ENCODE measurements at regions not wholly inside any gene's neighbourhood (a gene's known extent, or its start where the extent isn't known, plus 50 kb on each side); places are given as distances from the start of the nearest gene placed in this dataset.
"Not testable (repeated sequence)": the region's sequence is repeated elsewhere in the genome, so short reads cannot be mapped to it uniquely, and the experiment has no call there.

DNA sequence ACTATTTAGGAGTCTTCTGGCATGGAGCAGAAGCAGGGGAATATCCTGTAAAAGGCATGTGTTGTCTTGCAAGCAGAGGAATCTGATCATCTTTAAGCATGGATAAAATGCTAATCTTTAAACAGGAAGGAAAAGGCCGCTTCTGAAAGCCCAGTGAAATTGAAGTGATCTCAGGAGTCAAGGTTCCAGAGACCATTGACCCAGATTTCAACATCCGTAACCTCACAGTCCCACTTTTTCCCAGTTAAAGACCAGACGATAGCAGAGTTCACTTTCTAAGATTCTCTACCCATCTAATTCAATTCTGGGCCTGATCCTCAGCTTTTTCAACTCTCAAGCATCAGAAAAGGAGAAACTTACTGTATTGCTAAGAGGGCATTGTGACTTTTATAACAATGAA is 332.2 kb upstream of the LRP1B start:
- DNase-seq: no peak

DNA sequence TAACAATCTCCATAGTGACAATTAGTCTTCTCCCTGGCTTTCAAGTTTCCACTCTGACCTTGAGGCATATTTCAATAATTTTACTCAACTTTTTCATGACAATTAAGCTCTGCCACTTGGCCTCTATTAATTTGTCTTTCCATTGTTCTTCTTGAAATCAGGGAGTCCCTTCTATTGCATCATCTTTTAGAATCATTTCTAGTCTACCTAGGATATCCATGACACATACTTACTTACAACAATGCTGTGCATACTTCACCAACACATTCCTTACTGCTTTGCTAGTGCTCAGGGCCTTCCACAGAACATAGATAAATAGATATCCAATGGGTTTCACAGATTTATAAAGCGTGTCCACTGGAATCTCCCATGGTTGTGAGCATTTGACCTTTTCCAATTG is 331.5 kb upstream of the LRP1B start:
- no peak for DNase-seq

DNA sequence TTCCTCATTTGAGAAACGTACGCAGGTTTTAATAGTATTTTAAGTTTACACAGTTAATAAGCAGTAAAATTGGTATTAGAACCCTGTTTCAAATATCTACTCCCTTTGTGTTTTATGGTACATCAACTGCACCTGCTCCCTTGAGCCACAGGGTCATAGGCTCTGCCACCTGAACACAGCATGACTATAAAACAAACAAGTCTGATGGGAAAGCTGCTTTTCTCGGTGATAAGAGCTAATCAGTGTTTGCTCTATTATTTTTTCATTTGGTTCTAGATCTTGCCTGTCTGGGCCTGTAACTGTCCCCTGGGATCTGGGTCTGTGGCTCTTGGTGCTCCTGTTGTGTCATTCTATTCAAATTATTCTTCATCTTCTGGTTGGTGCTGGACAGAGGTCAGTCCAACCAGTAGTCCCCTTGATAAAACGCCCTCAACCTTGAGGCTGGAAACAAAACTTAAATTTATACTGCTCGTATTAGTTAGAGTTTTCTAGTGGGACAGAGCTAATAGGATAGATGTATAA is 314.8 kb upstream of the LRP1B start:
- DNase-seq: no peak

DNA sequence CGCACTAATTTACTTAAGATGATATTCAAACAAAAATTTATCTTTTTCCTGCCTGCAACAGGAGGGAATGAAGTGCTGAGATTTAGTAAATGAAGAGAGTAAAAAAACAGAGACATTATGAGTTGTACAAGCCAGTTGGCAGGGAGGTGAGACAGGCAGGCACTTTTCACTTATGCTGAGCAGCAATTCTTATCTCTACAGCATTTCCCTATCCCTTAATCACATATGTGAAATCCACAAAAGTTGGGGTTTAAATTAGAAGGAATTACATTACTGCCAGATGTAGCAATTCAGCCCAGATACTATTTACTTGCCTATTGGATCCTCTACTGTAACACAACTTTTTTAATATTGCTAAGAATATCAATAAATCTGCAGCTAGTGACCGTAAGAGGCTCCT is 314.2 kb upstream of the LRP1B start:
- no peak for DNase-seq

DNA sequence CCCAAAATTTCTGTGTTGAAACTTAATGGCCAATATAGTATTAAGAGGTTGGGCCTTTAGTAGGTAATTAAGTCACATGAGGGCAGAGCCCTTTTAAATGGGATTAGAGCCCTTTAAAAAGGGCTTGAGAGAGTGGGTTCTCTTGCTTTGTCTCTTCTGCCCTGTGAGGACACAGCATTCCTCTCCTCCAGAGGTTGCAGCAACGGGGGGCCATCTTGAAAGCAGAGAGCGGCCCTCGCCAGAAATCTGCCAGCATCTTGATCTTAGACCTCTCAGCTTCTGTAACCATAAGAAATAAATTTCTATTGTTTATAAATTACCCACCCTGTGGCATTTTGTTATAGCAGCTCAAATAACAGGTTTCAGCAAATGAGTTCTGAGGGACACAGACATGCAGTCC is 305.0 kb upstream of the LRP1B start:
- DNase-seq: no peak

DNA sequence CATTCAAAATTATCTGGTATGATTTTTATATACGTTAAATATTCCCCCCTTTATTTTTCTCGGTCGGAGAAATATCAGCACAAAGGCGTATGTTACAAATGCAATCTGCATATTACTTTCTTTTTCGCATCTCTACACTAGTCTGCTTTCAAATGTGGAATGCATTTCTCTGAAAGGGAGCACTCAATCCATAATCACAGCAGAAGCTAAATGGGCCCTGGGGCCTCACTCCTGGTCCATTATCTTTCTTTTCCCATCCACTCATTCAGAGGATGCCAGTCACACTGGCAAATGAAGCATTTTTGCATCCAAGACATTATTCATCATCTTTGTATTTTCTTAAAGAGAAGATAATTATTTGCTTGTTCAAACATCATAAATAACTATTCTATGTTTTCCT is 295.2 kb upstream of the LRP1B start:
- no peak for DNase-seq

DNA sequence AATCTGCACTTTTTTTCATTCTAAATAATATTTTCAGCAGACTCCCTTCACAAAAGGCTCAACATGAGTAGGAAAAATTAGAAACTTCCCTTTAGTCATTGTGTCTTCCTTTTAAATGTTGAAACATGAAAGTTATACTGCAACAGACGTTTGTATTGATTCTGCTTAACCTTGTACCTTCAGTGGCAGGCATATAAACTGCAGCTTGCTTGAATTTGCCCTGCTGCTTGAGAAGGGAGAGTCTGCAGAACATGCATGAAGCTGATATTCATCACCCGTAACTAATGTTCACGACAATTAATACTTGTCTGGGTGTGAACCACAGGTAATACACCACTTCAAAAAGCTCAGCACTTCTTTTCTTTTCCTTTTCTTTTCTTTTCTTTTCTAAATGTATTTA is 294.7 kb upstream of the LRP1B start:
- no peak for DNase-seq

DNA sequence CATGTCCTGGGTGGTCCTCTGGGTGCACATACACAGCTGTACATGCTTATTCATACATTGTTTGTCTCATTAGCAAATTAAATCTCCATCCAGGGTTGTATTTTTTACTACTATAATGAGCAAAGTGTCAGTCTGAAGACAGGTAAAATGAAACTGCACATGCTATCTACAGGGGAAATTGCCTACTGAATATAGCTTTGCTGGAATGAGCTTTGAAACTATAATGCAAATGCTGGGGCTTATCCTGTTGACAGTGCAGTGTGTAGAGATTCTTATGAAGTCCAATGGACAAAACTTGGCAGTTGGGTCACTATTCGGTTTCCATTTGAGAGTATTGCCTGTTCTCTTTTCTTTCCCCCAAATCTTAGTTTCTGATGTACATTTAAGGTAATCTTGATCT is 292.8 kb upstream of the LRP1B start:
- no peak for DNase-seq

DNA sequence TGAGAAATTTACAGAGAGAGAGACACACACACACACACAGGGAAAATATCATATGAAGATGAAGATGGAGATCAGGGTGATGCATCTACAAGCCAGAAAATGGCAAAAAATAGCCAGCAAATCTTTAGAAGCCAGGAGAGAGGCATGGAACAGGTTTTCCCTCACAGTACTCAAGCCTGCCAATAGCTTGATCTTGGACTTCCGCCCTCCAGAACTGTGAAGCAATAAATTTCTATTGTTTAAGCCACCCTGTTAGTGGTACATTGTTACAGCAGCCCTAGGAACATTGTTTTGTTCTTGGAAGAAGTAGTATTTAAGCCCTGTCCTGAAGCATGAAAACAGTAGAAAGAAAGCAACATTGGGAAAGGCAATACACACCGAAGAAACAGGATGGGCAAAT is 292.0 kb upstream of the LRP1B start:
- no peak for DNase-seq

DNA sequence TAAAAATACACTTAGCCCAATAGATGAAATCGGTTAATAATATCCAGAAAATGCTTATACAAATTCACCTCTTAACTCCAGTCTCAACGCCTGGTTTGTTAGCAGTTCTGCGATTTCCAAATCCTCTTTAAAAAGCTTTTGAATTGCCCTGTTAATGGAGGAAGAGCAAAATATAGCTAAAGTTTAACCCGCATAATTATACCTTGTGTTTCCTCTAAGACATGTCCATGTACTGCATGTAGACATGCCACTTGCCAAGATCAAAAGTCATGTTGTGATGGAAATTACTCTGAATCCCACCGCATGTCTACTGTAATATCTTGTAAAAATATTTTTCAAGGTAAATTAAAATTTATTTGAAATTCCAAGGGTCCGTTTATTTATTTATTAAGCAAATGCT is 291.2 kb upstream of the LRP1B start:
- DNase-seq: no peak

DNA sequence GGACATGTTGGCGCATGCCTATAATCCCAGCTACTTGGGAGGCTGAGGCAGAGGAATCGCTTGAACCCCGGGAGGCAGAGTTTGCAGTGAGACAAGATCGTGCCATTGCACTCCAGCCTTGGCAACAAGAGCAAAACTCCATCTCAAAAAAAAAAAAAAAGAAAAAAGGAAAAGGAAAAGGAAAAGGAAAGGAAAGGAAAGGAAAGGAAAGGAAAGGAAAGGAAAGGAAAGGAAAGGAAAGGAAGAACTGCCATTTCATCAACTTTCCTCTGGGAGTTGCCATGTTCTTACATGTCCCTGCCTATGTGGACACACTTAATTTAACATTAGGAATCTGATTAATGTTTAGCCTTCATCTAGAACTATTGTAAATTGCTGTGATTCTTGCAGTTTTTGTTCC is 287.9 kb upstream of the LRP1B start:
- not testable (repeated sequence) for DNase-seq

DNA sequence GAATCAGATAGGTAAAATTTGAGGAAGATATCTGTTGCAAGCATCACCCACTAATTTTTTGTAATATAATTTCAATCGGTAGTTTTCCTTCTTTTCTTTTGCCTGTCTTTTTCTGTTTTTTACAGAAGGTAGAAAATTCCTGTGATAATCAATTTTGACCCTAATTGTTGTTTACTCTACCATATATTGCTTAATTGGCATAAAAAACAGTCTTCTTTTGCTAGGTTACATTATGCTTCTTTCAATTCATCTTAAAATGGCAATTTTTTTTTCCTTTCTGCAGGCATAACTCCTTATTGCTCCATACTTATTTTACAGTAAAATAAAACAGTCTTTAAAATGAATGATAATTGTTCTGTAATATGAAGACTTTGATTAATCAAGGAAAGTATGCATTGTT is 286.2 kb upstream of the LRP1B start:
- DNase-seq: no peak

DNA sequence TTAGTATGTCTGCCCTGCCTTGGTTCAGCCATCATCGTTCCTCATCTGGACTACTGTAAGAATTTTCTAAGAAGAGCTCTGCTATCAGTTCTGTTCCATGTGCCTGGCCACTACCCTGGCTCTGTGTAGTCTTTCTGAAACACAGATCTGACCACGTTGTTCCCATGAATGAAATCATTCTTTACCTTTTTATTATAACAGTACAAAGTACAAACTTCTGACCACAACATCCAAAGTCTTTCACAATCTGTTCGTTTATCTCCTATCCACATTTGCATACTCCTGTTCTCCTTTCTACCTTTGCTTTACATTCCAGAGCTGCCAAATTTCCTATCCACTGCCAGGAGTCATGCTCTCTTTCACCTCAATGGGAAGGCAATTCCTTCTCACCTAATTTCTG is 284.6 kb upstream of the LRP1B start:
- DNase-seq: no peak

DNA sequence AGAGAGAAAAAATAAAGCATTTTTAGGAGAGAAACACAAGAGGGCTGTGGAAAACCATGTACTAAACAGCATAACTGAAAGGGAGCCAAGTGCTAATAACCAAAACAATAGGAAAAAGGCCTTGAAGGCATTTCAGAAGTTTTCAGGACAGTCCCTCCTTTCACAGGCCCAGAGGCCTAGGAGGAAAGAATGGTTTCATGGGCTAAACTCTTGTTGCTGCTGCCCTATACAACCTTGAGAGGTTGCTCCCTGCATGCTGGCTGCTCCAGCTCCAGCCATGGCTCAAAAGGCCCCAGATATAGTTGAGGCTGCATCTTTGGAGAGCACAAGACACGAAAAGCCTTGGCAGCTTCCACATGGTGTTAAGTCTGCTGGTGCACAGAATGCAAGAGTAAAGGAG is 267.4 kb upstream of the LRP1B start:
- DNase-seq: no peak

DNA sequence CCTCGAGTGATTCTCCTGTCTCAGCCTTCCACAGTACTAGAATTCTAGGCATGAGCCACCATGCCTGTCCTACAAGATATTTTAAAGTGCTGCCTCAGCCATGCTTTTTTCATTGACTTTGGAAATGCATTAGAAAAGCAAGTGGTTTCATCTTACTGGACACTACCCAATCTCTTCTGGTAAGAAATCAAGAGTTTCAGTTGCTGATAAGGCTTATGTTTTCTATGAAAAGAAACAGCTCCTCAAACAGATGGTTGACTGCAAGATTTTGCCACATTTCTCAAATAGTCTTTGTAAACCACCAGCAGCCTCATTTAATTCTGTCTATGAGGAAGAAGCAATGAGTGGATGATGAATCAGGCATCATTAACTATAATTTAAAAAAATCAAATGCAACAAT is 264.5 kb upstream of the LRP1B start:
- no peak for DNase-seq

DNA sequence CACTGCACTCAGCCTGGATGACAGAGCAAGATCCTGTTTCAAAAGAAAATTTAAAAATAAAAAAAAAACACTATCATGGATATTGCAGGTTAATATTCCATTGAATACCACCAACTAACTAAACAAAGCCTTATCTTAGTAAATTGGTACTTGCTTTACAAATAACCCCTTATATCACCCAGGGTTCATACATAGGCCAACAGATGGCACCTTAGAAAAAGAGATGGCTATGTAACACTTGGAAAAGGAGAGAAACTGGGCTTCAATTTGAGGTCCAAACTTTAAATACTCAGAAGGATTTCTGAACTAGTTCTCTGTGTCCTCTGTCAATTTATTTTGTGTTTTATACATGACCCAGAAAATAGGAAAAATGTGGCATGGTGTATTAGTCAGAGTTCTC is 249.6 kb upstream of the LRP1B start:
- DNase-seq: no peak

DNA sequence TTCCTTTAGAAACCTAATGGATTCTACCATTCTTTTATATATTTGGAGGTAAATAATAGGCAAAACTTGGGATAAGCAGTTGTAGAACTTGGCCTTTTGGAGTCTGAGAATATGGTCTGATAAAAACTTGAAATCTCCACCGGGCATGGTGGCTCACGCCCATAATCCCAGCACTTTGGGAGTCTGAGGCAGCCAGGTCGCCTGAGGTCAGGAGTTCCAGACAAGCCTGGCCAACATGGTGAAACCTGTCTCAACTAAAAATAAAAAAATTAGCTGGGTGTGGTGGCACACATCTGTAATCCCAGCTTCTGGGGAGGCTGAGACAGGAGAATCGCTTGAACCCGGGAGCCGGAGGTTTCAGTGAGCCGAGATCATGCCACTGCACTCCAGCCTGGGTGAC is 231.3 kb upstream of the LRP1B start:
- not testable (repeated sequence) for DNase-seq

DNA sequence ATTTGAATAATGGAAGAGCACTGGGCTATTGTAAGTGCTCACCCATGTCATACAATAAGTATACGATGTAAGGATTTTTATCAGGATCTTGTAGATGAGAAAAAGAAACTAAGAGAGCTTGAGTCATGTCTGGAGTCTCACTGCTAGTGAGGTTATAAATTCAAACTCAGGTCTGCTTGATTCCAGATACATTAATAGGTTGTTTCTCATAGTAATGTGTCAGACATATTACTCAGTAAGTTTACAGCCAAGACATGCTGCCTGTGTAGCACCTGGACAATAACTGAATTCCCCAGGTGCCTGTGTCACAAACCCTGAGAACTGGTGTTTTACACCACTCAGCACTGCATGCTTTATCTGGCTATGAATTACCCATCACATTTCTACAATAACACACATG is 216.9 kb upstream of the LRP1B start:
- no peak for DNase-seq

DNA sequence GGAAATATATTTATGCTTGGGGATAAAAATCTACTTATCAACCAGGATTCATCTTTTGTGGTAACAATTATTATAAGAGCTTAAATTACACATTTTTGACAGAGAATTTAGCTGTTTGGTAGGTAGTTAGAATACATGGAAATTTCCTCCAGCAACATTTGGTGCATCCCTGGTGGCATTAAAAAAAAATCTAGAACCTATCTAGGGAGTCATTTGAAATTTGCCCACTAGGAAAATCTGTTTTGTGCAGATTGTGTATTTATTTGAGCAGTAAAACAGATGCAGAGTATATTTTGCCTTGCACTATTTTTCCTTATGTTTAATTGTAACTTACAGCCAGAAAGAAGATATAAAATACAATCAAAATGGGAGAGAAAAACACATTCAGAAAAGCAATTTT is 208.4 kb upstream of the LRP1B start:
- no peak for DNase-seq

DNA sequence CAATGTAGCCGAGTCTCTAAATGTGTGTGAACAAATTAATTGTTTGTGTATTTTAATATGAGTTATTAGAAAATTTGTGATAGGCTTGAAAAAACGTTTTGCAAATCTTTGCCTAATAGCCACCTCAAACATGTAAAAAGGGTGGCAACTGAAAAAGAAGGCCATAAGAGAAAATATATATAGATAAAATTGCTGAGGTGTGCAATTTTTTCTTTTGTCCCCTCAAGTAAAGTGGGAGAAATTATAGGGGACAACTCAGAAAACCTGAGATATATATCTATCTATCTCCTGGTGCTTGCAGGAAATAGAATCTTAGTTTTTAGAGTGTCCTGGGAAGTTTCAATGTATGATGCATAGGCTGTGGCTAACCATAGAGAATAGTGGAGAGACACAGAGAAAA is 201.4 kb upstream of the LRP1B start:
- DNase-seq: no peak

DNA sequence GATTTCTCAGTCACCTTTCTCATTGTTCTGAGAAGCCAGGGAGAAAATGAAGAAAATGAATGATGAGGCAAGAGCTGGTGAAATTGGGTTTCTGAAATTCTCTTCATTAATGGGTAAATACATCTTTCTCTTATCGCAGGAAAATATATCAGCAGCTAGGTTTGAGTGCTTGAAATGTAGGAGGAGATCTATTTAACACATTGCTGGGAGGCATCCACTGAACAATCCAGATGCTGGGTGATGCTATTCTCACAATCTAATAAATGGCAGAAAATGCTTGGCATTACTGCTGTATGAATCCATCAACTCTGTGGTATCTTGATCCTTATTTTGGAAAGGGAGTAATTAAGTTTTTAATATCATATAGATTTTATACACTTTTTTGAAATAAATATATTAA is 199.6 kb upstream of the LRP1B start:
- DNase-seq: no peak

DNA sequence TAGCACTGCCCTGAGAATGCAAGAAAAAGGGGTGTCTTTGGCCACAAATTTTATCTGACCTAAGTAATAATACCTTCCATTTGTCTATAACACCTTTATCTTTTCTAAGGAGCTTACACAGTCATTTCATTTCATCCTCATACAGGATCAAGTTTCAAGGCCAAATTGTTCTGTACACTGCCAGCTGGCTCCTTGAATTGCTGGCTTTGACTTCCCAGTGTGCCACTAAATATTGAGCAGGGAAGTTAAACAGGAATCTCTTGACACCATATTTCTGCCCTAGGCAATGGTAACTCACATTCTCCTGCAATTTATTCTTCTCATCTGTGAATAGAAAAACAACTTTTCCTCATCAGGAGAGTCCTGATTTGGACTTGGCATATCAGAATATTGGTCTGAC is 195.1 kb upstream of the LRP1B start:
- no peak for DNase-seq

DNA sequence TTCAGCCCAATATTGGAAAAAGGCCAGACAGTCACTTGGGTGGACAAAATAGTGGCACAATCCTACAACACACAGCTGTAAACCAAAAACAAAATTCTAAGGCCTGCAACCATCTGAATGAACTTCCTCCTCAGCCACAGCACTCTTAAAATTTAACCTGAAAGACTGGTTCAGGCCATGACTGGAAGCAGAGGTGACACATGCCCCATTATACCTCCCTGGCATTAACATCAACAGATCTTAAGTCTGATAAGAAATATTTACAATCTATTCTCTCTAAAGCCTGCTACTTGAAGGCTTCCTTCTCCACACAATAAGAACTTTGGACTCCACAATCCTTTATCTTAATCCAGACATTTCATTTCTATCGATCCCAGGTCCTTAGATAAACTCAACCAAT is 192.4 kb upstream of the LRP1B start:
- no peak for DNase-seq

DNA sequence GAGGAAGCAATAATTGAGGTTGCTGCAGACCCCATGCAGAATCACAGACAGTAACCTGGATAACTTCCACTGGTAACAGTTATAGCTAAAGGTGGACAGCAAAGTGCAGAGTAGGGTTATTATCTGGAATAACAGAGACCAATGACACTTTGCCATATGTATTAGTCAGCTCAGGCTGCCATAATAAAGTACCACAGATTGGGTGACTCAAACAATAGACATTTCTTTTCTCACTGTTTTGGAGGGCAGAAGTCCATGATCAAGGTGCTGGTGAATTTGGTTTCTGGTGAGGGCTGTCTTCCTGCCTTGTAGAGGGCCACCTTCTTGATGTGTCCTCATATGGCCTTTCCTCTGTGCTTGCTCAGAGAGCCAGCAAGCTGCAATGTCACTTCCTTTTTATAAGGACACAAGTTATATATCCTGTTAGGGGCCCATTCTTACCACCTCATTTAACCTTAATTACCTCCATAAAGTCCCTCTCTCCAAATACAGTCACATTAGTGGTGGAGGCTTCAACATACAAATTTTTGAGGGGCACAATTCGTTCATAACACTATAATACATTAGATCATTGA is 191.0 kb upstream of the LRP1B start:
- no peak for DNase-seq

DNA sequence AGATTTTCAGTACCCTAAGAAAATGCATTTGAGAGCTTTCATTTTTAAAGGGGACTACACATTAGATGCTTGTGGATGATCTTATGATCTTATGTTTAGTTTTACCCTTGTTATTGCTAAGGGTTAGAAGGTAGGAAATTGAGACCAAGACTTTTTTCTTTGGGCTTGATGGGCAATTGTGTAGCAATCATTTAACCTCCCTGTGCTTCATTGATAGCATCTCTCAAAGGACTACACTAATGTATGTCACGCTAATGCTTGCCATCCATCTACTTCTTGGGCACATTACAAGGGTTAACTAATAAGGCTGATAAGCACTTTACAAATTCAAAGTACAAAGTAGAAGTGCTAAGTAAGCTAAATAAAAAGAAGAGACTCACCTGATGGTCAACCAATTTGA is 189.3 kb upstream of the LRP1B start:
- DNase-seq: no peak

DNA sequence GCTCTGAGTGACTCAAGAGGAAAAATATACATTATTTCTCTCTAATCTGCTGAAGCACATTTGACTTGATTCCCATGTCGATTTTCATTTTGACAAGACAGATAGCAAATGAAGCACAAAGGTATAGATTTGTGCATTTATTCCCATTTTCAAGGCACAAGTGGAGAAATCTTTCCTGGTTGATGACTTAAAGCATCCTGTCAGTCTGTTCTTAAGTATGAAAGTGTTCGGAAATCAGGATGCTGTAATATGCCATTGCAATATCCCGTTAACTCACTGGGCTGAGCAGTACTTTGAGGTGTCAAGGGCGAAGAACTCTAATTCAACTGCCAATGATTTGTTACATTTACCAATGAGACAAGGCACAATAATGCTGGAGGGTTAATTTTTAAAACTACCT is 185.2 kb upstream of the LRP1B start:
- DNase-seq: no peak

Measured in NCI-H510A (cell line).